ENCODE measurements at regions not wholly inside any gene's neighbourhood (a gene's known extent, or its start where the extent isn't known, plus 50 kb on each side); places are given as distances from the start of the nearest gene placed in this dataset.

GRCh38 chr18:57923611-57924010 is 120.4 kb upstream of the NEDD4L start:
- TF ChIP-seq, protein P1, sequence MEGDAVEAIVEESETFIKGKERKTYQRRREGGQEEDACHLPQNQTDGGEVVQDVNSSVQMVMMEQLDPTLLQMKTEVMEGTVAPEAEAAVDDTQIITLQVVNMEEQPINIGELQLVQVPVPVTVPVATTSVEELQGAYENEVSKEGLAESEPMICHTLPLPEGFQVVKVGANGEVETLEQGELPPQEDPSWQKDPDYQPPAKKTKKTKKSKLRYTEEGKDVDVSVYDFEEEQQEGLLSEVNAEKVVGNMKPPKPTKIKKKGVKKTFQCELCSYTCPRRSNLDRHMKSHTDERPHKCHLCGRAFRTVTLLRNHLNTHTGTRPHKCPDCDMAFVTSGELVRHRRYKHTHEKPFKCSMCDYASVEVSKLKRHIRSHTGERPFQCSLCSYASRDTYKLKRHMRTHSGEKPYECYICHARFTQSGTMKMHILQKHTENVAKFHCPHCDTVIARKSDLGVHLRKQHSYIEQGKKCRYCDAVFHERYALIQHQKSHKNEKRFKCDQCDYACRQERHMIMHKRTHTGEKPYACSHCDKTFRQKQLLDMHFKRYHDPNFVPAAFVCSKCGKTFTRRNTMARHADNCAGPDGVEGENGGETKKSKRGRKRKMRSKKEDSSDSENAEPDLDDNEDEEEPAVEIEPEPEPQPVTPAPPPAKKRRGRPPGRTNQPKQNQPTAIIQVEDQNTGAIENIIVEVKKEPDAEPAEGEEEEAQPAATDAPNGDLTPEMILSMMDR (IDR thresholded peaks at IDR 0.05): no peak
- H3K4me3 ChIP-seq: no peak overlapping the region
- H3K9me3 ChIP-seq: no peaks in the 10 kb centered on the region
- no peak overlapping the region for H3K9ac ChIP-seq (ENCODE audit: low read depth in 2 of 2, low read length in 2 of 2)
- intact Hi-C loops (cut with DNase I): no loop called here
- H3K27me3 ChIP-seq: no peaks in the 10 kb centered on the region
- H3K36me3 ChIP-seq: no peaks in the 10 kb centered on the region
- H3K4me1 ChIP-seq: no peaks in the 10 kb centered on the region
- DNase-seq: no peak
- no peak overlapping the region for H3K27ac ChIP-seq

- H3K9me3 ChIP-seq: no peaks in the 10 kb centered on the region
- H3K4me3 ChIP-seq: no peak overlapping the region
- H3K4me1 ChIP-seq: no peaks in the 10 kb centered on the region
- DNase-seq: no peak
- intact Hi-C loops (cut with DNase I): no loop called here
- H3K27me3 ChIP-seq: no peaks in the 10 kb centered on the region
- H3K9ac ChIP-seq (ENCODE audit: low read depth in 2 of 2, low read length in 2 of 2): no peak overlapping the region
- TF ChIP-seq, protein P1 (IDR thresholded peaks at IDR 0.05): no peak
- H3K36me3 ChIP-seq: no peaks in the 10 kb centered on the region
- no peak overlapping the region for H3K27ac ChIP-seq
Measured at GRCh38 chr18:57922885-57923284, 119.8 kb upstream of the ATP8B1 start.

DNA sequence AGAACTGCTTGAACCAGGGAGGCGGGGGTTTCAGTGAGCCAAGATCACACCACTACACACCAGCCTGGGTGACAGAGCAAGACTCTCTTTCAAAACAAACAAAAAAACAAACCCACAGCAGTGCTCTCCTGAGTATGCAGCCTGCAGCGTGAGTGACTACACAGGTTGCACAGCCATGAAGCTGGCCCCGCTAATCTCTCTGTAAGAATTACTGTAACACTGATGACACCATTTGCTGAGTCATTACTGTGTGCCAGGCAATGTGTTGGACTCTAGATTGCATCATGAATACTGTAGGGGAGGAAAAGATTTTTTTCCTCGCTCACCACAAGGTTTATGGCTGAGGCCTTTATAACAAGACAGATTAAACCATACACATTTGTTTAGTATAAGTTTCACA is 118.6 kb upstream of the ATP8B1 start:
- Histone ChIP-seq H3K9ac (ENCODE audit: low read depth in 2 of 2, low read length in 2 of 2) (no peak overlapping the region), H3K4me3 (no peak overlapping the region), H3K27me3 (no peaks in the 10 kb centered on the region), H3K27ac (no peak overlapping the region), H3K36me3 (no peaks in the 10 kb centered on the region), H3K4me1 (no peaks in the 10 kb centered on the region), H3K9me3 (no peaks in the 10 kb centered on the region)
- intact Hi-C loops (cut with DNase I): no loop called here
- DNase-seq: no peak
- TF ChIP-seq, protein P1 (IDR thresholded peaks at IDR 0.05): no peak

- Histone ChIP-seq H3K27ac (no peak overlapping the region), H3K4me3 (no peak overlapping the region), H3K4me1 (peaks cover 5% of the 10 kb centered on the region)
Measured at GRCh38 chr18:57920036-57920435, 116.9 kb upstream of the ATP8B1 start.

GRCh38 chr18:57918601-57919000 is 115.5 kb upstream of the ATP8B1 start:
- intact Hi-C loops (cut with DNase I): no loop called here
- Histone ChIP-seq H3K9me3 (no peaks in the 10 kb centered on the region), H3K27ac (no peak overlapping the region), H3K36me3 (no peaks in the 10 kb centered on the region), H3K4me1 (peaks cover 5% of the 10 kb centered on the region), H3K27me3 (no peaks in the 10 kb centered on the region), H3K4me3 (no peak overlapping the region), H3K9ac (ENCODE audit: low read depth in 2 of 2, low read length in 2 of 2) (no peak overlapping the region)
- TF ChIP-seq, protein P1 (IDR thresholded peaks at IDR 0.05): no peak
- DNase-seq: no peak

More at GRCh38 chr18:57920036-57920435, 116.9 kb upstream of the ATP8B1 start:
- H3K27me3 ChIP-seq: no peaks in the 10 kb centered on the region
- intact Hi-C loops (cut with DNase I): no loop called here
- no peaks in the 10 kb centered on the region for H3K9me3 ChIP-seq
- H3K36me3 ChIP-seq: no peaks in the 10 kb centered on the region
- DNase-seq: no peak
- no peak overlapping the region for H3K9ac ChIP-seq (ENCODE audit: low read depth in 2 of 2, low read length in 2 of 2)
- TF ChIP-seq, protein P1 (IDR thresholded peaks at IDR 0.05): no peak

DNA sequence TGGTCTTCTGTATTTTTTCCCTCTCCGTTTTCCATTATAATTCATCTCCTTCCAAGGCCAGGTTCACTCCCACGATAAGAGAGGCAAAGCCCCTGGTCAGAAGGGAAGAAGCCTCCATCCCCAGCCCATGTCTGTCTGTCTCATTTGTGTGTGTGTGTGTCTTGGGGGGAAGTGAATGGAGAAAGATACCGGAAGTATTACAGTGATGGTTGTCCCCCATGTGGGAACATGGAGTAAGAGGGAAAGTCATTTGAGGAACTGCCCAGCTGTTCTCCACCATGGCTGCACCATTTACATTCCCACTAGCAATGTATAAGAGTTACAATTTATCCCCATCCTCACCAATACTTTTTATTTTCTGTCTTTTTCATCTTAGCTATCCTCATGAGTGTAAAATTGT is 113.6 kb upstream of the ATP8B1 start:
- Histone ChIP-seq H3K27me3 (no peaks in the 10 kb centered on the region), H3K9me3 (no peaks in the 10 kb centered on the region), H3K4me1 (peaks cover 5% of the 10 kb centered on the region), H3K36me3 (no peaks in the 10 kb centered on the region), H3K27ac (peak overlapping the region; percentile 4), H3K4me3 (no peak overlapping the region), H3K9ac (ENCODE audit: low read depth in 2 of 2, low read length in 2 of 2) (peak overlapping the region in 1 of 2 donors; percentile 51)
- intact Hi-C loops (cut with DNase I): no loop called here
- no peak for DNase-seq
- TF ChIP-seq, protein P1 (IDR thresholded peaks at IDR 0.05): no peak

All from colonic mucosa (tissue), 4 donors.